Activated CD4-positive, alpha-beta T cell treated with anti-CD3 and anti-CD28 coated beads, Interleukin-2, amount 50 U/mL, for 48 hours (primary cell): ENCODE measurements at regions not wholly inside any gene's neighbourhood (a gene's known extent, or its start where the extent isn't known, plus 50 kb on each side); places are given as distances from the start of the nearest gene placed in this dataset.

ENCODE experiments used
- DNase-seq, 2 experiments: peaks; one replicate each; pipeline ENCODE4 v3.0.0-alpha.2; 2020

- no peak for DNase-seq
Measured at GRCh38 chr1:5403935-5404334, 588.3 kb downstream of the NPHP4 start.

- no peak for DNase-seq
Measured at GRCh38 chr1:5402618-5403017, 589.6 kb downstream of the NPHP4 start.

- no peak for DNase-seq
Measured at GRCh38 chr1:5399771-5400170, 592.5 kb downstream of the NPHP4 start.

GRCh38 chr1:5396593-5396992 lies 595.6 kb downstream of the NPHP4 start:
- no peak for DNase-seq

- DNase-seq: no peak
Measured at GRCh38 chr1:5394111-5394510, 598.1 kb downstream of the NPHP4 start.

GRCh38 chr1:5393603-5394002 lies 598.6 kb downstream of the NPHP4 start:
- no peak for DNase-seq

- DNase-seq: no peak
Measured at GRCh38 chr1:5393146-5393545, 599.1 kb downstream of the NPHP4 start.

GRCh38 chr1:5391725-5392124 lies 600.5 kb downstream of the NPHP4 start:
- no peak for DNase-seq

GRCh38 chr1:5390504-5390903 lies 601.7 kb downstream of the NPHP4 start:
- peak in 1 of 2 experiments; percentile 5 for DNase-seq

GRCh38 chr1:5389101-5389885 lies 602.9 kb downstream of the NPHP4 start:
- DNase-seq: no peak

GRCh38 chr1:5388622-5389021 lies 603.6 kb downstream of the NPHP4 start:
- DNase-seq: no peak

- DNase-seq: no peak
Measured at GRCh38 chr1:5386371-5386770, 605.9 kb downstream of the NPHP4 start.

- no peak for DNase-seq
Measured at GRCh38 chr1:5385956-5386355, 606.3 kb downstream of the NPHP4 start.

GRCh38 chr1:5385096-5385799 lies 607.0 kb downstream of the NPHP4 start:
- no peak for DNase-seq

GRCh38 chr1:5381491-5381890 lies 610.7 kb downstream of the NPHP4 start:
- no peak for DNase-seq

GRCh38 chr1:5379176-5379759 lies 613.0 kb downstream of the NPHP4 start:
- DNase-seq: no peak

- DNase-seq: no peak
Measured at GRCh38 chr1:5376538-5377247, 615.5 kb downstream of the NPHP4 start.

- DNase-seq: no peak
Measured at GRCh38 chr1:5375481-5375880, 616.7 kb downstream of the NPHP4 start.

GRCh38 chr1:5374192-5374591 lies 618.0 kb downstream of the NPHP4 start:
- DNase-seq: no peak

GRCh38 chr1:5373281-5373680 lies 618.9 kb downstream of the NPHP4 start:
- no peak for DNase-seq

- no peak for DNase-seq
Measured at GRCh38 chr1:5371270-5371669, 621.0 kb downstream of the NPHP4 start.

- peak in 1 of 2 experiments; percentile 19 for DNase-seq
Measured at GRCh38 chr1:5370311-5370710, 621.9 kb downstream of the NPHP4 start.

GRCh38 chr1:5369223-5369622 lies 623.0 kb downstream of the NPHP4 start:
- DNase-seq: no peak
